Omental fat pad (tissue), 3 donors: ENCODE measurements at regions not wholly inside any gene's neighbourhood (a gene's known extent, or its start where the extent isn't known, plus 50 kb on each side); places are given as distances from the start of the nearest gene placed in this dataset.

ENCODE experiments used
- ATAC-seq: fragments of 150-250 bp; one replicate; pipeline ENCODE4 v1.9.1; 2016; ENCODE audit warnings: mild to moderate bottlenecking, moderate library complexity; ENCODE audit not compliant: low FRiP score
- DNase-seq: peaks from one replicate; pipeline ENCODE4 v3.0.0-alpha.2; 2019; ENCODE audit warnings: low spot score
- CTCF ChIP-seq, 3 donors: fragments of 450-650 bp; IDR thresholded peaks; one replicate each; pipeline ENCODE4 v1.5.1; 2016 to 2017; ENCODE audit warnings: antibody characterized with exemption in 3 of 3, mild to moderate bottlenecking in 3 of 3, moderate library complexity in 2 of 3

GRCh38 chr2:5442736-5443135, 249.4 kb upstream of the SOX11 start:
- no peak for TF ChIP-seq CTCF (IDR thresholded peaks at IDR 0.05)
- ATAC-seq (no peak), DNase-seq (no peak)

GRCh38 chr2:5444168-5444567, 248.0 kb upstream of the SOX11 start:
- ATAC-seq (no peak), DNase-seq (no peak)
- TF ChIP-seq CTCF (IDR thresholded peaks at IDR 0.05): no peak

GRCh38 chr2:5444854-5445253, 247.3 kb upstream of the SOX11 start:
- no peak for ATAC-seq
- no peak for TF ChIP-seq CTCF (IDR thresholded peaks at IDR 0.05)

GRCh38 chr2:5449867-5450266, 242.3 kb upstream of the SOX11 start:
- no peak for TF ChIP-seq CTCF (IDR thresholded peaks at IDR 0.05)
- no peak for DNase-seq
- ATAC-seq: no peak

More at GRCh38 chr2:5444854-5445253, 247.3 kb upstream of the SOX11 start:
- no peak for DNase-seq

GRCh38 chr2:5453220-5454050, 238.7 kb upstream of the SOX11 start:
- no peak for TF ChIP-seq CTCF (IDR thresholded peaks at IDR 0.05)
- DNase-seq (no peak), ATAC-seq (no peak)

GRCh38 chr2:5454051-5454390, 238.2 kb upstream of the SOX11 start:
- no peak for DNase-seq
- ATAC-seq: no peak
- no peak for TF ChIP-seq CTCF (IDR thresholded peaks at IDR 0.05)

GRCh38 chr2:5459041-5459440, 233.1 kb upstream of the SOX11 start:
- DNase-seq: no peak
- no peak for TF ChIP-seq CTCF (IDR thresholded peaks at IDR 0.05)
- ATAC-seq: no peak
